HEK293T (cell line): ENCODE measurements at regions not wholly inside any gene's neighbourhood (a gene's known extent, or its start where the extent isn't known, plus 50 kb on each side); places are given as distances from the start of the nearest gene placed in this dataset.

ENCODE experiments used
- BHLHE40 ChIP-seq: fragments of 450-650 bp; IDR thresholded peaks from 2 replicates; pipeline ENCODE4 v1.6.1; 2016; ENCODE audit warnings: mild to moderate bottlenecking, moderate library complexity, borderline replicate concordance
- FOXA1 ChIP-seq: fragments of 450-650 bp; IDR thresholded peaks from 2 replicates; pipeline ENCODE4 v1.6.1; 2016; ENCODE audit warnings: mild to moderate bottlenecking
- FOXK2 ChIP-seq: fragments of 450-650 bp; IDR thresholded peaks from 2 replicates; pipeline ENCODE4 v1.6.1; 2016; ENCODE audit warnings: mild to moderate bottlenecking
- FOXM1 ChIP-seq: fragments of 450-650 bp; IDR thresholded peaks from 2 replicates; pipeline ENCODE4 v1.6.1; 2017; ENCODE audit warnings: mild to moderate bottlenecking, borderline replicate concordance
- LEF1 ChIP-seq: fragments of 450-650 bp; IDR thresholded peaks from 2 replicates; pipeline ENCODE4 v1.6.1; 2017; ENCODE audit warnings: mild to moderate bottlenecking, borderline replicate concordance
- TF ChIP-seq, protein P1 (sequence below): fragments of 450-650 bp; IDR thresholded peaks from 2 replicates; pipeline ENCODE4 v1.6.1; 2016

DNA sequence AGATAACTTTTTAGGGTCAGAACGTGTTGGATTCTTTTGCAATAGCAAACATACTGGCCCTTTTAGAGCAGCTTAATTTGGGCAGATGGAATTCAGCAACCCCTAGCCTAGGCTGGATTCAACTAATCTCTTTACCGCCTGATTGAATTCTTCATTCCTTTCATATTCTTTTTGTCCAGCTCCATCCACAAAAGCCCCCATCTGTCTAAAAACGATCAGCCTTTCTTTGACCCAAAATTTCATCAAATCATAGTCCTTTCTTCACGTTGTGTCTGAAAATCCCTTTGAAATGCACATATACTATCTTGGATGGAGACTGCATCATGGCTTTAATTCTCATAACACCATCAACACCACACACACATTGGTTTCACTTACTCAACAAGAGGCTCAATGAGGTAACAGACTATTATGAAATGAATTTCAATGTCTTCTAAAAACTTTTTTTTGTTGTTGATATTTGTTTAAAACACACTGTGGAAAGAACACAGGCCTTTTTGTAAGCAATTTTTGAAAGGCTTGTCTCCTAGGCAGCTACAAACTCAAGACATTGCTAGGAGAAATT is 128.0 kb upstream of the EEA1 start:
- no peak for TF ChIP-seq BHLHE40
- TF ChIP-seq, protein P1, sequence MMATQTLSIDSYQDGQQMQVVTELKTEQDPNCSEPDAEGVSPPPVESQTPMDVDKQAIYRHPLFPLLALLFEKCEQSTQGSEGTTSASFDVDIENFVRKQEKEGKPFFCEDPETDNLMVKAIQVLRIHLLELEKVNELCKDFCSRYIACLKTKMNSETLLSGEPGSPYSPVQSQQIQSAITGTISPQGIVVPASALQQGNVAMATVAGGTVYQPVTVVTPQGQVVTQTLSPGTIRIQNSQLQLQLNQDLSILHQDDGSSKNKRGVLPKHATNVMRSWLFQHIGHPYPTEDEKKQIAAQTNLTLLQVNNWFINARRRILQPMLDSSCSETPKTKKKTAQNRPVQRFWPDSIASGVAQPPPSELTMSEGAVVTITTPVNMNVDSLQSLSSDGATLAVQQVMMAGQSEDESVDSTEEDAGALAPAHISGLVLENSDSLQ = no peak
- TF ChIP-seq LEF1 = no peak
- TF ChIP-seq FOXK2 = no peak
- no peak for TF ChIP-seq FOXM1
- no peak for TF ChIP-seq FOXA1
